H1 (cell line): ENCODE measurements at regions not wholly inside any gene's neighbourhood (a gene's known extent, or its start where the extent isn't known, plus 50 kb on each side); places are given as distances from the start of the nearest gene placed in this dataset.
"Not testable (repeated sequence)": the region's sequence is repeated elsewhere in the genome, so short reads cannot be mapped to it uniquely, and the experiment has no call there.

Experiments
- CREB1 ChIP-seq: IDR thresholded peaks from 2 replicates; pipeline ENCODE4 v1.6.1; 2012; ENCODE audit warnings: inconsistent platforms
- CTCF ChIP-seq, 3 experiments: IDR thresholded peaks; 1 replicate in 2 of 3; 2 replicates in 1 of 3; pipeline versions ENCODE4 v1.5.1 to v1.6.1; 2011; ENCODE audit warnings: low read length in 3 of 3, mild to moderate bottlenecking in 3 of 3, inconsistent platforms in 2 of 3, low read depth in 1 of 3, moderate library complexity in 1 of 3; ENCODE audit not compliant: insufficient read depth in 1 of 3; ENCODE audit errors: control extremely low read depth in 1 of 3
- EZH2 ChIP-seq: fragments of 200-600 bp; sonication (generic); IDR thresholded peaks from 2 replicates; pipeline ENCODE4 v1.7.1; 2012; ENCODE audit warnings: low read depth, mild to moderate bottlenecking, moderate library complexity, low read length, inconsistent platforms; ENCODE audit not compliant: severe bottlenecking
- HDAC2 ChIP-seq, 2 experiments: fragments of 300-600 bp in 1 of 2; sonication (generic) in 1 of 2; IDR thresholded peaks; 2 replicates each; pipeline ENCODE4 v1.6.1; 2011 to 2012; ENCODE audit warnings: low read depth in 2 of 2, low read length in 2 of 2, mild to moderate bottlenecking in 2 of 2, moderate library complexity in 2 of 2, borderline replicate concordance in 1 of 2, inconsistent platforms in 1 of 2
- JUN ChIP-seq: IDR thresholded peaks from 2 replicates; pipeline ENCODE4 v1.6.1; 2011; ENCODE audit warnings: low read depth, mild to moderate bottlenecking, improper control_type of control experiment, low read length
- KDM1A ChIP-seq: fragments of 200-600, 300-600 bp; sonication (generic); IDR thresholded peaks from 2 replicates; pipeline ENCODE4 v1.7.1; 2016; ENCODE audit warnings: mild to moderate bottlenecking, low read length, borderline replicate concordance
- MAX ChIP-seq: IDR thresholded peaks from 2 replicates; pipeline ENCODE4 v1.6.1; 2012; ENCODE audit warnings: inconsistent platforms
- POLR2AphosphoS5 ChIP-seq: IDR thresholded peaks from 2 replicates; pipeline ENCODE4 v1.6.1; 2011; ENCODE audit warnings: low read depth, low read length
- YY1 ChIP-seq: IDR thresholded peaks from 2 replicates; pipeline ENCODE4 v1.6.1; 2011; ENCODE audit warnings: low read depth, mild to moderate bottlenecking, low read length

GRCh38 chr1:41968557-41968956 is 49.8 kb upstream of the HIVEP3 start:
- not testable (repeated sequence) for TF ChIP-seq YY1; MAX; KDM1A; CTCF (IDR thresholded peaks at IDR 0.05; ENCODE audit: control extremely low read depth in 1 of 3, insufficient read depth in 1 of 3, low read depth in 1 of 3, low read length in 3 of 3); EZH2; CREB1; HDAC2 (IDR thresholded peaks at IDR 0.05; ENCODE audit: borderline replicate concordance in 1 of 2, low read depth in 2 of 2, low read length in 2 of 2); JUN; POLR2AphosphoS5
